IPS-NIHi7 (cell line): ENCODE measurements at regions not wholly inside any gene's neighbourhood (a gene's known extent, or its start where the extent isn't known, plus 50 kb on each side); places are given as distances from the start of the nearest gene placed in this dataset.

Experiments
- DNase-seq: peaks from one replicate; pipeline ENCODE4 v3.0.0; 2012; ENCODE audit warnings: mixed read lengths; ENCODE audit errors: extremely low spot score

DNA sequence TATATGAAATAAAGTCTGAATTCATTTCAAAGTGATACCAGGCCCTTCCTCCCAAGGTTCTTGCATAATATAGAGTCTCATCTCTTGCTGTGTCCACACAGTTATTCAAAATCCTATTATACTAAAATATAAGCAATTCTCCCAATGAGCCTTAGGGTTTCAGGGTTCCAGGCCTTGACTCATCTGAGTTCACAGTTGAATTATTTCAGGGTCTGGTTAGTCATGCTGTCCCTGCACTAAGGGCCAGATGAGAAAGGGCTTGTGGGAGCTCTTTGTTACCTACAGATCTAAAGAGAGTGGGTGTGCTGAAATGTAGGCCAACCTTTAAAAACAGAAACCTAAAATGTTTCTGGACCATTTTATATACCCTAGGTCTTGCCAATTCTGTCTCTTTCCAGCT lies 337.5 kb upstream of the LRRC7 start:
- DNase-seq: no peak

DNA sequence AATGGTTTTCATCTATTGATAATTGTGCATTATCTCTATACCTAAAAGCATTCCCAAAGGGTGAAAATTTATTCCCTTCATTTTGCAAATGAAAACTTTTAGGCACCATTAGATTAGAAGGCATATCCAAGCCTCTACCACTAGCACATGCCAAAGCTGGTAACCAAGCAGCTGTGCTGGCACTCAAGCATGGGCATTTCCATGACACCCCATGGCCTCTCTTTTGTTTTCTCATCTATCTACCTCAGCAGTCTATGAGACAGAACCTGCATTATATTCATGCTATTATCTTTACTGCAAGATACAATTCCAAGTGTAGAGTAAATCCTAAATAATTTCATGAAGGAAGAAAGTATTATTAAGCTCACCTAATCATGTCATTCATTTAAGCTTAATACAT lies 334.3 kb upstream of the LRRC7 start:
- no peak for DNase-seq

DNA sequence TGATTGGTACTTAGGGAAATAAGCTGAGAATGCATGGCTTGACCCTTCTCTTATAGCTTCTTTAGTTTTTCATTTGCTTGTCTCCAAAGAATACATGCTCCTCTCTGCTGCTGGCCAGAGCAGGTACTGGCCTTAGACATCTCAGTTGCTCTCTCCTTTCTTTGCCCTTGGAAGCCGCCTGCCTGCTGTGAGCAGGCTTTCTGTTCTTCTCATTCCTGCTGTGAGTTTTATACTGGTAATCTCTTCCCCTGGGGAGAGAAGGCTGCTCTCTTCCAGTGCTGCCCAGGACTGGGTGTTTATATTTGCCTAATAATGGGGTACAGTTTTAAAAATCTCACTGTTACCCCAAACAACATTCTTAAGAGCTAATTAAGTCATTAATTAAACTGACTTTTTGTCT lies 323.5 kb upstream of the LRRC7 start:
- DNase-seq: peak; percentile 55

DNA sequence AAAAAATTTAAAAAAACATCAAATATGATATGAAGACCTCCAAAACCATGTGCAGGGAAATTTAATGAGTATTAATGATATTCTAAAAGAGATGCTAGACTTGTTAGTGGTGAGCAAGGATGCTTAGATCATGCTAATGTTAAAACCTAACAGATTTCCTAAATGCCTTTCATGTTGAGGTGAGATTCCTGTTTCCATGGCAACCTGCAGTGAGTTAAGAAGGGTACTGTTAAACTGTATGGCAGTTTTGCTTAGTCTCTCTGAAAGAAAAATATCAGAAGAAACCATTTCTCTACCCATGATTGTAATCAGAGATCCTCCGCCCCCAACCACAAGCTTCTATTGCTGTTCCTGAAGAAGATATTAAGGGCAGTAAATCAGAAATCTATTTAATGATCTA lies 321.6 kb upstream of the LRRC7 start:
- DNase-seq: peak; percentile 14

DNA sequence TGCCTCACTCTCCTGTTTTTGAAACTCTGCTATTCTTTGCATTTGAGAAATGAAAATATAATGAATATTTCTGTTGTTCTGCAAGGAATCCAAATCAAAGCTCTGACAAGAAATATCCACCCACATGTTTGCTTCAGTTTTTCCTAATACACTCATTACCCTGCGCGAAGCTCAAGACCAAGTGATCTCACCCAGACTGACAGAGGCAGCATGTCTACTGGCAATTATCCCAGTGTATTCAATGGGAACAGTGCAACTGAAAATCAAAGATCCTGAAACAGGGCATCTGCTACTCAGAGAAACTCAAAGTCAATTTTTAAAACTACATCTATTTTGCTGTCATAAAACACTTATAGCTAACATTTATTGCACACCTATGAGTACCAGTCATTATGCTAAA lies 321.0 kb upstream of the LRRC7 start:
- no peak for DNase-seq

DNA sequence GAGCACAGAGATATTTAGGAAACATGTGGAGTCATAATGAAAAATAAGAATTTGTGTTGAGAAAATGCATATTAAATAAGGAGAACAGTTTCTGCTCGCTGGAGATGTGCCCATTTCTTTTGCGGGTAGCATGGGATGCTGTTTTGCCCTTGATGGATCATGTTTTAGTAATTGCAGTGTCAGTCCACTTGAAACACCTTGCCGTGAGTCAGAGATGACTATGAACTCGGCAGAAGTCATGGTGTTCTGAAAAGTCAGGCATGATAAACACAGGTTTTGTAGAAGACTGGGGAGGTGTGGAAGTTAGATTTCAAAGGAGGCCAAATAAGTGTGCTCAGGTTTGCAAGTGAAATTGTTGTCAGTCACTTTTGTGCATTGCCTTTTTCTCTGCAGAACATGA lies 315.0 kb upstream of the LRRC7 start:
- DNase-seq: no peak

DNA sequence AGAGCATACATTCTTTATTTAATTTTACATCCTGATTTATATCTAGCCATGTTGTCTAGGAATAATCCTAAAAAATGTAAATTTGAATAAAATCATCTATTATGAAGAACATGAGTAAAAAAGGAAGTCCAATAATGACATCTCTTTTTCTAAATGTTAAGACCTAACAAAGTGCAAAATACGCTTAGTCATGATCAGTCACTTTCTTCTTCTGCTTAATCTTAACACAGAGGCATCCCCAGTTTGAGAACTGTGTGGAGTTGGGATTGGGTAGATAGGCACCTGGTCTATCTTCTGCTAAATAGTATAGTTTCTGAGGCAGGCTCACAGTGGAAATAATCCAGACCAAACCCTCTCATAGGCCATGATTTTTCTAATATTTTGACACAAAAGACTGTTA lies 311.7 kb upstream of the LRRC7 start:
- no peak for DNase-seq

DNA sequence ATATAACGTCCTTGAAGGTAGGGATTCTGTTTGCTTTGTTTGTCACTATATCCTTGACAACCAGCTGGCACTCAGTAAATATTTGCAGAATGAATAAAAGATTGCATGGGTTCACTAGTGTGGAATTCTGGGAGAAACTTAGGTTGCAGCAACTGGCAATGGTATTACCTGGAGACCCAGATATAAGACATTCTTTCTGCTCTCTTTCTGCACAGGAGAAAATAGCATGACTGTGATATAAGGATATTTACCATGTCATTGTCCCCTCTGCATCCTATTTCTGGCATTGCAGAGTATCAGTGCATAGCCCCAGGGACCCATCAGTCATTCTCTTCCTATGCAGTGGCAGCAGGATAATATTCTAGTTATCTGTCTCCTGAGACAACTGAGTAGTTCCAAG lies 308.9 kb upstream of the LRRC7 start:
- no peak for DNase-seq

DNA sequence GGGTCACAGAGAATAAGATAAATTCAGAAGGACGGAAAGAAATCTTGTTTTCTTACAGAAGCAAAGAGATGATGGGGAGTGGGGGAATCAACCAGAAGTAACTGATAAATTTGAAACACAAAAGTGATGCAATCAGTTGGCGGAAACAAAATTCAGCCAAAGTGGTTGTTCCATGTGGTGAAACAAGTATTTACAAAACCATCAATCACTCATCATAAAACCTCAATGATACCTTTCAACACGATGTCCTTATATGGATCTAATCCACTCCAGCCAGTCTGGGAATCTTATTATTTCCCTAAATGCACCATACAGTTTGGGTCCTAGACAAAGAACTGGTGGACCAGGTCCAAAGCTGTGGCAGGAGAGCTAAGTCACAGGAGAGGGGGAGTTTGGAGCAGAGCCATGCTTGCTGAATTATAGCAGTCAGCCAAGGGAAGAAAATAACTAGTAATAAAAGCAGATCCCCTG lies 303.8 kb upstream of the LRRC7 start:
- DNase-seq: no peak

DNA sequence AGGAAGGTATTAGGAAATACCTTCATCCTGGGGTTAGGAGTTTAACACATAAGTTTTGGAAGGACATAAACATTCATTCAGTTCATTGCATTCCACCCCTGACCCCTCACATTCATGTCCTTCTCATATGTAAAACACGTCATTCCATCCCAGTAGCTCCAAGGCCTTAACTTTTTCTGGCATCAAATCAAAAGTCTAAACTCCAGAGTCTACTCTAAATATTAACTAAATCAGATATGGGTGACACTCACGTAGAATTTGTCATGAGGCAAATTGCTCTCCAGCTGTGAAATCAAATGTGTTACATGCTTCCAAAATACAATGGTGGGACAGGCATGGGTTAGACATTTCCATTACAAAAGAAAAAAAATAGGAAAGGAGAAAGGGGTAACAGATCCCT lies 298.2 kb upstream of the LRRC7 start:
- DNase-seq: no peak

DNA sequence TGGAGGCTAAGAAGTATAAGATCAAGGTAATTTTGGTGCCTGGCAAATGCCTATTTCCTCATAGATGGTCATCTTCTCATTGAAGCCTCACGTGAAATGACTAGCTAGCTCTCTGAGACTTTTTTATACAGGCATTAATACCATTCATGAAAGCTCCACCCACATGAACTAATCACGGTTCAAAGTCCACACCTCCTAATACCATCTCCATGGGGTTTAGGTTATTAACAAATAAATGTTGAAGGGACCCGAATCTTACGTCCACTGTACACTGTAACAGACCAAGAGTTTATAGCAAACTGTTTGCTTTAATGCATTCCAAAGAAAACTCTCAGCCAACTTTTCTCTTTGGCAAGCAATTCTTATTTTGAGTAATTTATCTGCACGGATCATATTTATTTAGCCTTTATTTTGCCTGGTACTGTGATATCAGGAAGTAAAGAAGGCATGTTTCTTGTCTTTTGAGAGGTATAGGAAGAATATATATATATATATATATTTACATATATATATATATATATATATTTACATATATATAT lies 296.1 kb upstream of the LRRC7 start:
- DNase-seq: no peak

DNA sequence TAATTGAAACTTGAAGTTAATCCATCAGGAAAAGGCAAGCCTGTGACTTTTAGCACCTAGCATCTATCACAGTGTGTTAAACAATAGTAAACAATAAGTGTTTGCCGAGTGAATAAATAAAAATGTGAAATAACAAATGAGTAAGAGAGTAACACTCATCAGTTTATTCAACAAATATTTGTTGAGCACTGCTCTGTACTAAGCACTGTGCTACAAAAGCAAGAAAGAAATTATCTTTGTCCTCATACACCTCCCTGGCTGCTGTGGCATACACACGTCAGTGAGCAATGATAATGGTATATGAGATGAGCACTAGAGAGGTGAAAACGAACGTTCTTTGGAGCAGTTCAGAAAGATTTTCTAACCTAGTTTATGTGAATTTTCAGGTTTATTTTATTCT lies 295.0 kb upstream of the LRRC7 start:
- no peak for DNase-seq

DNA sequence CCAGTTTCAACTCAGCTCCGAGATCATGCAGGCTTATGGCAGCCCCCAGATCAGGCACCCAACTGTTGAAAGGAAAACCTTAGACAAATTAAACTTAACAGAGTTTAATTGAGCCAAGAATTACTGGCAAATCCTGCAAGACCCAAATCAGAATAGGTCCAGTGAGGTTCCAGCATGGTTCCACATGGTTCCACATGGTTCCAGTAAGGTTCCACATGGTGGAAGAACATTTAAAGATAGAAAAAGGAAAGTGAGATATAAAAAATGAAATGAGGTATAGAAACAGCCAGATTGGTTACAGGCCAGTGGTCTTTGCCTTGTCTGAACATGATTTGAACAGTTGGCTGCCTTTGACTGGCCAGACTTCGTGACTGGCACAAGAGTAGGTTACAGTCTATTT lies 288.8 kb upstream of the LRRC7 start:
- no peak for DNase-seq

DNA sequence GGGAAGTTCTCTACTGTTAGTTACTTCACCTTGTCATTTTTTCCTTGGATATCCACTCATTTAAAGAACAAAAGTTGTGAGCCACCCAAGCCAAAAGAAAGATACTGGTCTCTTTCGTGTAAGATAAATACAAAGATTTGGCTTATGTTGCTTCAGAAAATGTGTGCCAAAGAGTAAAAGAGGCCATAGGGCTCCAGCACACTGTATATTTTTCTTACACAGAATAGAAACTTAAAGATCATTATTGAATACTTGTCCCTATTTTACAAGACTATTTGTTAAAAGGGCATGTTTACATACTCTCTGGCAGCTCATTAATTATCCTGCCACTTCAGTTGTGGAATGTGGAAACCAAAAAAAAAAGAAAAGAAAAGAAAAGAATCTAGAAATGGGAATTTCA lies 284.2 kb upstream of the LRRC7 start:
- DNase-seq: no peak

DNA sequence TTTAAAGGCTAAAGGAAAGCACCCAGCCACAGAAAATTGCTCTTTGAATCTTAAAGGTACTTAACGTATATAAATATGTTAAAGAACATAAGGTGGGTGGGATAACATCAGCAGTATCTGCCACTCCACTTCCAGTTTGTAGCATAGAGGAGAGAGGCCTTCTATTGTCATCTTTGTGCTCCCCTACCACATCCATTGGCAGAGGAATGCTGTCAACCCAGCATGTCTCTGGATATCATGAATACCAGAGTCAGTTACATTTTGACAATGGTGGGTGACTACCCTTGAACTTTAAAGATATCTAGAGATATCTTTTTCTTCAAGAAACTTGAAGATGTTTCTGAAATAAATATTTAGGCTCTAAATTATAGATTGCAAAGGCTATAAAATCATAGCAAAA lies 283.2 kb upstream of the LRRC7 start:
- peak; percentile 19 for DNase-seq

DNA sequence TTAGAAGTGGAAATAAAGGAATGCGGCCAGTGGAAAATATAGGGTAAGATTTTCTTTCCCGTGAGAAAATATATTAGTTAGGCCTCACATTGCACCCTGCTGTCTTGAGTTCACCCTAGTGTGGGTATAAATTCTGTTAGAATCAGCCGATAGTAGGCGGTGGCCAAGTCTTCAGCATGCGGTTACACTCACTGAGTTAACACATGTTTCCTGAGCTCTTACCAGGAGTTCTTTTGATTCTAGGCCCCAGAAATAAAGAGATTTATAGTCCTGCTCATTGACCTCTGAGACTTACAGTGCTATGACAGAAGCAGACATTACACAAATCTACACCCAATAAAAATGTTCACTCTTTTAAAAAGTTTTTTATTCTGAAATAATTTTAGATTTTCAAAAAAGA lies 279.3 kb upstream of the LRRC7 start:
- DNase-seq: no peak

DNA sequence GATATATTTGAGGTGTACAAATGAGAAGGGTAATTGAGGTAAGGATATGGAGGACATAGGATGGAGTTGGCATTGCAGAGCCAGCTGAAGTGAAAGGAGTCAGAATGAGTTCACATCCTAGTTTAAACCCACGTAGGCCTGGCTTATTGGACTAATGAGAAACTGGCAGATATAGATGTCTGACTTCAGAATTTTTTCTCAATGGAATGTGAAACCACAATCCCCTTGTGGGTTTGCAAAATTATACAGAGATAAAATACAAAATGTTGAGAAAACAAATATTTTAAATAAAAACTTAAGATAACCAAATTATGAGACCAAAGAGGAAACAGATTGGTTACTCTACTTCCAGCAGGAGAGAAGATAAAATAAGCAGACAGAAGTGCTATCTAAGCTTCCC lies 277.4 kb upstream of the LRRC7 start:
- DNase-seq: no peak

DNA sequence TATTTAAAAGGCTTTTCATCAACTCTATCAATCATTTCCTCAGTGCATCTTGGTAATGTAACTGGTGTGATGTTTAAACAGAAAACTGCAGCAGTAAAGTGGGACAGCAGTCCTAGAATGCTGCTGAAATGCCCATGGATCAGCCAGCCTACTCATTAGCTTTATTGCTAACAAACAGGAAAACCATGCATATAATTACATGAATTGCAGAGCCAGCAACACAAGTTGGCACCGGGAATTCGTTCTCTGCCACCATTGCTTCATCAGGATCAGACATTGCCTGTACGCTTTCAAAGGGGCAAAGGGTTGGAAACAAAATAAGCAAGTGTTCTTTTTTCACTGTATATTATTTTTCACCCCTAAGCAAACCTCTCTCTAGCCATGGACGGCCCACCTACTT lies 276.2 kb upstream of the LRRC7 start:
- no peak for DNase-seq

DNA sequence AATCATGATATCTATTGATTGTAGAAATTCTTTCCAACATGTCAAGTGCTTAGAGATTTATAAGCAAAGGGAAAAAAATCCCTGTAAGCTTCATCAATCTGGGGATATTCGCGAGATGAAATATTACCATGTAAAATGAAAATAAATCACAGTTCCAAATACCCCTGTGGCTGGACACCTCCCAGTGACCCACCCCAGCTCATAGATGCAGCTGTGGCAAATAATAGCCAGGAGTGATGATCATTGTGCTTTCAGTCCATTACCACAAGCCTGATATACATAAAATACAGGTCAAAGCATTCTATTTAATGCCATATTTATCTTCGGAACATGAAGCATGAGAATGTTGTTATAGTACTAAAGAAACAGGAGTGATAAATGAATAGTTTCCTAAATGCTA lies 274.9 kb upstream of the LRRC7 start:
- DNase-seq: no peak

DNA sequence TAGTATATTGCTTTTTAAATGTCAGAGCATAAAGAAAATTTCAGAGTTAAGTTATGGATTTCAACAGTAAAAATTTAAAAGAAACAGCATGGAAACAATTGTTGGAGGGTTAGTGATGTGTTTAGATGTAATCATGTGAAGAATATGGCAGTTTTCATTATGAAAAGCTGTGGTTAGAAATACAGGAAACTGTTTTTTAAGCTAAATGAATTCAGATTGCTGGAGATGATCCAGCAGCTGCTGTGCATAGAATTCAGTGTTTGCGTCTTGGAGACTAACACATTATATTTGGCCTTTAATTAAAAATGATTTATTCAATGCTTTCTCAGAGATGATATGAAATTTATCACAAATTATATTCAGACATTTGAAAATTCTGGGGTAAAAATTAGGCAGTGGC lies 273.6 kb upstream of the LRRC7 start:
- no peak for DNase-seq

DNA sequence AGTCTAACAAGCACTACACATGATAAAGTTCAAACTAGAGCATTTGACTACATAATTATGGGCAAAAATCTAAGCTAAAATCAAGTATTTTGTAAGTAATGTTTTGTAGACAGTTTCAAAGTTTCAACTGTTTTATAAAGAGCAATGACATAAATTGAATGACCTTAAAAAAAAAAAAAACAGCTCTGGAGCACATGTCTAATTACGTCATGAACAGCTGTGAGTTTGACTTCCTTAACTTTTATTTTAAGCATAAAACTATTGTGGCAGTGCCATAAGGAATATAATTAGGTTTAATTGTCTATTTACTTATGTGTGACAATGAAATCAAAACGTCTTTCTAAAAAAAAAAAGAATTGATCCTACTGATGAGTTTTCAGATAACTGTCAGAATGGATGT lies 272.5 kb upstream of the LRRC7 start:
- DNase-seq: no peak

DNA sequence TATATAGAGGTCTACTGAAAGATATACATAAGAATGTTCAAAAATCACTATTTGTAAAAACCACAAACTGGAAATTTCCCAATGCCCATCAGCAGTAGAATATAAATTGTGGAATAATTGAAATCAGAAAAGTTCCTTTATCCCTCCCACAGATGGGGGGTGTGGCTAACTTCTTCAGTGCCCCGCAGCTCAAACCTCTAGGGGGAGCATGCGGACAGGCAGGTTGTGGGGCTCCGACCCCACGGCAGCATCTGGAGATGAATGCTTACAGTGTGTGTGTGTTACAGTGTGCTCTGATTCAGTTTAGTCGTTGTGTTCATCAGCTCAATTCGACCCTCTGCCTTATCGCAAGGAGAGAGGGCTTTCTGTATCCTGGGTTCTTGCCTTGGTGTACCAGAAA lies 262.1 kb upstream of the LRRC7 start:
- peak; percentile 20 for DNase-seq

DNA sequence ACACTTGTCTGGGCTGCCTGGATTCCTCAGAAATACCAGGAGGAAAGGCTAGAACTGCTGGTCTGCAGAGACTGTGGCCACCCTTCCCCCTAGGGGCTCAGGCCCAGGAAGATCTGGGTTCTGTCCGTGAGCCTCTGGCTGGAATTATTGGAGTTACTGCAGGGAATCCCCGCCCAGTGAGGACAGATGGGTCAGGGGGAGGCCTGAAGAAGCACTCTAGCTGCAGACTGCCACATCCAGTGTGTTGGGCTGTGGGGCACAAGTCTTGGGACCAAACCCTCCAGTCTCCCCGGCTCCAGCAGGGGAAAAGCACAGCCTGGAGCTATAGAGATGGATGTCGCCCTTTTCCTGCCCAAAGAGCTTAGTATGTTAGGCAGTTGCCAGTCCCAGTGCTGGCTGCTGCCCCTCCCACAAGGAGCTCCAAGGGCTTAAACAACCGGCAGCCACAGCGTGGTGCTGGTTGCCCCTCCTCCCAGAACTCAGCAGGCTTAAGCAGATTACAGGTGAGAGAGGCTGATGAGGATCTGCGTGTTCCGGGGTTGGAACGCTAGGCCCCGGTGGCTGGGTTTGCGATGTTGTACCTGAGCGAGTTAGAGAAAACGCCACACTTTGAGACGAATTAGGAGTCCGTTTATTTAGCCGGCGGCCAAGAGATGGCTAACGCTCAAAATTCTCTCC lies 255.5 kb upstream of the LRRC7 start:
- DNase-seq: peak; percentile 58

DNA sequence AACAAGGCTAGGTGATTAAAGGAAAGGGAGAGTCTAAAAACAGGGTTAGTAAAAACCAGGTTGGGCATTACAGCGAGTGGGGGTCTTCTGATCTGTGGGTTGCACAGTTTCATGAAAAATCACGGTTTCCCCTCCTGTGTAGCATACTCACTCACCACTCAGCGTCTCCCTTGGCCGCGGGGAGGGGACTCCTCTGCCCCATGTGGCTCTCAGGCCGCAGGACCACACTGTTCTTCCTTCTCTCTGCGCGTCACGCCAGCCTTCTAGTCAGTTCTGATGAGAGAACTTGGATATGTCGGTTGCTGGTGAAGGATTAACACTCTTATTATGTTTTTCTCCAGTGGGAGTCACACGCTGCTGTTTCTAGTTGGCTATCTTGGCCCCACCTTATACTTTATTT lies 254.6 kb upstream of the LRRC7 start:
- DNase-seq: no peak
